ENCODE measurements at regions not wholly inside any gene's neighbourhood (a gene's known extent, or its start where the extent isn't known, plus 50 kb on each side); places are given as distances from the start of the nearest gene placed in this dataset.

- Histone ChIP-seq H3K36me3 (ENCODE audit: control insufficient read depth in 4 of 4, insufficient read depth in 3 of 4, low read depth in 1 of 4, low read length in 3 of 4) (no peaks in the 10 kb centered on the region), H3K9ac (ENCODE audit: low read depth in 1 of 2, low read length in 2 of 2) (no peak overlapping the region), H3K4me1 (ENCODE audit: control insufficient read depth in 4 of 4, insufficient read depth in 4 of 4, low read length in 3 of 4) (peaks cover 0 to 9% (median 2%) of the 10 kb centered on the region in 4 donors), H3K4me3 (ENCODE audit: low read depth in 1 of 3, low read length in 3 of 3) (no peak overlapping the region), H3K27me3 (ENCODE audit: control insufficient read depth in 4 of 4, insufficient read depth in 4 of 4, low read length in 3 of 4) (no peaks in the 10 kb centered on the region), H3K9me3 (ENCODE audit: control insufficient read depth in 4 of 4, low read length in 3 of 4) (no peaks in the 10 kb centered on the region), H3K27ac (ENCODE audit: low read depth in 1 of 2, low read length in 2 of 2) (no peak overlapping the region)
- no peak for TF ChIP-seq HNF4G (IDR thresholded peaks at IDR 0.05)
- TF ChIP-seq HNF4A (conservative IDR thresholded peaks at IDR 0.05): no peak
- no peak for TF ChIP-seq FOXA1 (IDR thresholded peaks at IDR 0.05)
- TF ChIP-seq CTCF (IDR thresholded peaks at IDR 0.05; ENCODE audit: low read depth, low read length, missing input control): no peak
- TF ChIP-seq FOXA2 (IDR thresholded peaks at IDR 0.05): no peak
- no peak for TF ChIP-seq MAX (IDR thresholded peaks at IDR 0.05)
- no peak for TF ChIP-seq ATF3 (IDR thresholded peaks at IDR 0.05)
- TF ChIP-seq NR2F2 (IDR thresholded peaks at IDR 0.05): no peak
- no peak for TF ChIP-seq JUND (IDR thresholded peaks at IDR 0.05)
- no peak for TF ChIP-seq TAF1 (conservative IDR thresholded peaks at IDR 0.05)
- TF ChIP-seq YY1 (IDR thresholded peaks at IDR 0.05): no peak
- DNase-seq (ENCODE audit: low spot score): no peak
Observed at GRCh38 chr18:39455285-39455684, 1889.7 kb upstream of the CELF4 start.

GRCh38 chr18:39454866-39455265 is 1889.3 kb upstream of the CELF4 start:
- TF ChIP-seq RXRA (IDR thresholded peaks at IDR 0.05): no peak
- TF ChIP-seq ZBTB33 (IDR thresholded peaks at IDR 0.05): no peak
- no peak for TF ChIP-seq GABPA (IDR thresholded peaks at IDR 0.05 in 1 of 2, conservative IDR thresholded peaks at IDR 0.05 in 1 of 2)
- TF ChIP-seq HNF4A (conservative IDR thresholded peaks at IDR 0.05): no peak
- TF ChIP-seq SP1 (IDR thresholded peaks at IDR 0.05): no peak
- no peak for TF ChIP-seq HNF4G (IDR thresholded peaks at IDR 0.05)
- TF ChIP-seq ATF3 (IDR thresholded peaks at IDR 0.05): no peak
- TF ChIP-seq REST (IDR thresholded peaks at IDR 0.05): no peak
- no peak for TF ChIP-seq MAX (IDR thresholded peaks at IDR 0.05)
- TF ChIP-seq YY1 (IDR thresholded peaks at IDR 0.05): no peak
- TF ChIP-seq RAD21 (IDR thresholded peaks at IDR 0.05): no peak
- no peak for TF ChIP-seq FOXA2 (IDR thresholded peaks at IDR 0.05)
- TF ChIP-seq TAF1 (conservative IDR thresholded peaks at IDR 0.05): no peak
- no peak for TF ChIP-seq CTCF (IDR thresholded peaks at IDR 0.05; ENCODE audit: low read depth, low read length, missing input control)
- no peak for TF ChIP-seq NR2F2 (IDR thresholded peaks at IDR 0.05)
- no peak for TF ChIP-seq EGR1 (IDR thresholded peaks at IDR 0.05; ENCODE audit: low read depth in 2 of 2)
- TF ChIP-seq JUND (IDR thresholded peaks at IDR 0.05): no peak
- no peak for TF ChIP-seq FOXA1 (IDR thresholded peaks at IDR 0.05)
- Histone ChIP-seq H3K9me3 (ENCODE audit: control insufficient read depth in 4 of 4, low read length in 3 of 4) (no peaks in the 10 kb centered on the region), H3K27me3 (ENCODE audit: control insufficient read depth in 4 of 4, insufficient read depth in 4 of 4, low read length in 3 of 4) (no peaks in the 10 kb centered on the region), H3K4me1 (ENCODE audit: control insufficient read depth in 4 of 4, insufficient read depth in 4 of 4, low read length in 3 of 4) (peaks cover 0 to 9% (median 2%) of the 10 kb centered on the region in 4 donors), H3K4me3 (ENCODE audit: low read depth in 1 of 3, low read length in 3 of 3) (no peak overlapping the region), H3K9ac (ENCODE audit: low read depth in 1 of 2, low read length in 2 of 2) (no peak overlapping the region), H3K27ac (ENCODE audit: low read depth in 1 of 2, low read length in 2 of 2) (no peak overlapping the region), H3K36me3 (ENCODE audit: control insufficient read depth in 4 of 4, insufficient read depth in 3 of 4, low read depth in 1 of 4, low read length in 3 of 4) (no peaks in the 10 kb centered on the region)
- 93% methylated on average over 1 of the region's 1 CpG for WGBS
- no peak for DNase-seq (ENCODE audit: low spot score)

Data from liver (tissue), 8 donors.